ENCODE measurements at regions not wholly inside any gene's neighbourhood (a gene's known extent, or its start where the extent isn't known, plus 50 kb on each side); places are given as distances from the start of the nearest gene placed in this dataset.

- H3K27ac Mint-ChIP-seq = no peak overlapping the region
- H3K27me3 ChIP-seq (ENCODE audit: control insufficient read depth in 1 of 2, insufficient read depth in 2 of 2, low read length in 2 of 2) = no peaks in the 10 kb centered on the region
- TF ChIP-seq CTCF (IDR thresholded peaks at IDR 0.05) = no peak
- H3K36me3 ChIP-seq (ENCODE audit: insufficient read depth, low read length) = no peaks in the 10 kb centered on the region
- H3K4me3 ChIP-seq (ENCODE audit: low read length) = no peak overlapping the region
- peaks cover 2% of the 10 kb centered on the region for H3K9me3 Mint-ChIP-seq
- no peaks in the 10 kb centered on the region for H3K4me1 ChIP-seq (ENCODE audit: insufficient read depth, low read length)
- H3K9me3 ChIP-seq (ENCODE audit: control insufficient read depth in 1 of 2, insufficient read depth in 1 of 2, low read length in 2 of 2) = no peaks in the 10 kb centered on the region
- ATAC-seq (ENCODE audit: poor library complexity) (no peak), DNase-seq (no peak)
- CTCF ChIA-PET = no interaction called here
- H3K36me3 Mint-ChIP-seq (ENCODE audit: low read depth) = no peaks in the 10 kb centered on the region
- no peak overlapping the region for H3K27ac ChIP-seq (ENCODE audit: low read depth in 1 of 2, low read length in 2 of 2)
- no peak overlapping the region for H3K4me3 Mint-ChIP-seq
- intact Hi-C loops (cut with DNase I, micrococcal nuclease) = no loop called here
- POLR2A ChIA-PET = no interaction called here
- no peaks in the 10 kb centered on the region for H3K27me3 Mint-ChIP-seq
- H3K4me1 Mint-ChIP-seq (ENCODE audit: low read depth) = no peaks in the 10 kb centered on the region
Measured at GRCh38 chr6:147749331-147749730, 240.8 kb downstream of the SAMD5 start.

GRCh38 chr6:147750413-147750812, 241.9 kb downstream of the SAMD5 start:
- no peaks in the 10 kb centered on the region for H3K4me1 ChIP-seq (ENCODE audit: insufficient read depth, low read length)
- intact Hi-C loops (cut with DNase I, micrococcal nuclease) = no loop called here
- POLR2A ChIA-PET = no interaction called here
- H3K27me3 ChIP-seq (ENCODE audit: control insufficient read depth in 1 of 2, insufficient read depth in 2 of 2, low read length in 2 of 2) = no peaks in the 10 kb centered on the region
- DNase-seq (no peak), ATAC-seq (ENCODE audit: poor library complexity) (no peak)
- Mint-ChIP-seq H3K27me3 (no peaks in the 10 kb centered on the region), H3K27ac (no peak overlapping the region), H3K4me1 (ENCODE audit: low read depth) (no peaks in the 10 kb centered on the region), H3K4me3 (no peak overlapping the region), H3K9me3 (peaks cover 2% of the 10 kb centered on the region), H3K36me3 (ENCODE audit: low read depth) (no peaks in the 10 kb centered on the region)
- H3K9me3 ChIP-seq (ENCODE audit: control insufficient read depth in 1 of 2, insufficient read depth in 1 of 2, low read length in 2 of 2) = no peaks in the 10 kb centered on the region
- H3K36me3 ChIP-seq (ENCODE audit: insufficient read depth, low read length) = no peaks in the 10 kb centered on the region
- no peak overlapping the region for H3K4me3 ChIP-seq (ENCODE audit: low read length)
- CTCF ChIA-PET = no interaction called here
- no peak for TF ChIP-seq CTCF (IDR thresholded peaks at IDR 0.05)
- H3K27ac ChIP-seq (ENCODE audit: low read depth in 1 of 2, low read length in 2 of 2) = no peak overlapping the region

GRCh38 chr6:147751232-147751631, 242.7 kb downstream of the SAMD5 start:
- H3K27me3 Mint-ChIP-seq = no peaks in the 10 kb centered on the region
- intact Hi-C loops (cut with DNase I, micrococcal nuclease) = no loop called here
- H3K27me3 ChIP-seq (ENCODE audit: control insufficient read depth in 1 of 2, insufficient read depth in 2 of 2, low read length in 2 of 2) = no peaks in the 10 kb centered on the region
- no peak overlapping the region for H3K27ac Mint-ChIP-seq
- H3K9me3 ChIP-seq (ENCODE audit: control insufficient read depth in 1 of 2, insufficient read depth in 1 of 2, low read length in 2 of 2) = no peaks in the 10 kb centered on the region
- no peak overlapping the region for H3K27ac ChIP-seq (ENCODE audit: low read depth in 1 of 2, low read length in 2 of 2)
- no peak for ATAC-seq (ENCODE audit: poor library complexity)
- peaks cover 2% of the 10 kb centered on the region for H3K9me3 Mint-ChIP-seq
- H3K4me1 ChIP-seq (ENCODE audit: insufficient read depth, low read length) = no peaks in the 10 kb centered on the region
- H3K4me3 Mint-ChIP-seq = no peak overlapping the region
- H3K36me3 ChIP-seq (ENCODE audit: insufficient read depth, low read length) = no peaks in the 10 kb centered on the region
- CTCF ChIA-PET = no interaction called here
- no peaks in the 10 kb centered on the region for H3K4me1 Mint-ChIP-seq (ENCODE audit: low read depth)
- no peak for DNase-seq
- no peak for TF ChIP-seq CTCF (IDR thresholded peaks at IDR 0.05)
- H3K4me3 ChIP-seq (ENCODE audit: low read length) = no peak overlapping the region
- no peaks in the 10 kb centered on the region for H3K36me3 Mint-ChIP-seq (ENCODE audit: low read depth)
- POLR2A ChIA-PET = no interaction called here

Measured in CD4-positive, alpha-beta T cell (primary cell).